PFSK-1 (cell line): ENCODE measurements at regions not wholly inside any gene's neighbourhood (a gene's known extent, or its start where the extent isn't known, plus 50 kb on each side); places are given as distances from the start of the nearest gene placed in this dataset.

Experiments used
- POLR2AphosphoS5 ChIP-seq: IDR thresholded peaks from 2 replicates; pipeline ENCODE4 v1.6.1; 2012; ENCODE audit warnings: low read depth, mild to moderate bottlenecking, control low read depth, low read length, moderate library complexity
- TAF1 ChIP-seq: IDR thresholded peaks from 2 replicates; pipeline ENCODE4 v1.6.1; 2012; ENCODE audit warnings: low read length, control low read depth, borderline replicate concordance; ENCODE audit not compliant: insufficient read depth
- TF ChIP-seq, protein P1 (sequence below), 2 experiments: IDR thresholded peaks; 2 replicates each; pipeline versions ENCODE4 v1.6.1 to v1.8.0; 2011 to 2012; ENCODE audit warnings: low read depth in 2 of 2, low read length in 2 of 2, control low read depth in 1 of 2, inconsistent platforms in 1 of 2, mild to moderate bottlenecking in 1 of 2, moderate library complexity in 1 of 2; ENCODE audit not compliant: insufficient read depth in 1 of 2

DNA sequence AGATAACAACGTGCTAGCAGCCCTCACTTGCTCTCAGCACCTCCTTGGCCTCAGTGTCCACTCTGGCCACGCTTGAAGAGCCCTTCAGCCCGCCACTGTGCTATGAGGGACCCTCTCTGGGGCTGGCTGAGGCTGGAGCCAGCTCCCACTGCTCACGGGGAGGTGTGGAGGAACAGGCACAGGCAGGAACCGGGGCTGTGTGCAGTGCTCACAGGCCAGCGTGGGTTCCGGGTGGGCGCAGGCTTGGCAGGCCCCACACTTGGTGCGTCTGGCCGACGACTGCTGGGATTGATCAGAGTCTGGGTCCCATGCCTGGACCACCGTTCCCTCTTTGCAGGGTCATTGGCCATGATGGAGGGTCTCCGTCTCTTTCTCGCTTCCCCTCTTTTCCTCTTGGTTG is 194.3 kb upstream of the GRAMD2B start:
- TF ChIP-seq, protein P1, sequence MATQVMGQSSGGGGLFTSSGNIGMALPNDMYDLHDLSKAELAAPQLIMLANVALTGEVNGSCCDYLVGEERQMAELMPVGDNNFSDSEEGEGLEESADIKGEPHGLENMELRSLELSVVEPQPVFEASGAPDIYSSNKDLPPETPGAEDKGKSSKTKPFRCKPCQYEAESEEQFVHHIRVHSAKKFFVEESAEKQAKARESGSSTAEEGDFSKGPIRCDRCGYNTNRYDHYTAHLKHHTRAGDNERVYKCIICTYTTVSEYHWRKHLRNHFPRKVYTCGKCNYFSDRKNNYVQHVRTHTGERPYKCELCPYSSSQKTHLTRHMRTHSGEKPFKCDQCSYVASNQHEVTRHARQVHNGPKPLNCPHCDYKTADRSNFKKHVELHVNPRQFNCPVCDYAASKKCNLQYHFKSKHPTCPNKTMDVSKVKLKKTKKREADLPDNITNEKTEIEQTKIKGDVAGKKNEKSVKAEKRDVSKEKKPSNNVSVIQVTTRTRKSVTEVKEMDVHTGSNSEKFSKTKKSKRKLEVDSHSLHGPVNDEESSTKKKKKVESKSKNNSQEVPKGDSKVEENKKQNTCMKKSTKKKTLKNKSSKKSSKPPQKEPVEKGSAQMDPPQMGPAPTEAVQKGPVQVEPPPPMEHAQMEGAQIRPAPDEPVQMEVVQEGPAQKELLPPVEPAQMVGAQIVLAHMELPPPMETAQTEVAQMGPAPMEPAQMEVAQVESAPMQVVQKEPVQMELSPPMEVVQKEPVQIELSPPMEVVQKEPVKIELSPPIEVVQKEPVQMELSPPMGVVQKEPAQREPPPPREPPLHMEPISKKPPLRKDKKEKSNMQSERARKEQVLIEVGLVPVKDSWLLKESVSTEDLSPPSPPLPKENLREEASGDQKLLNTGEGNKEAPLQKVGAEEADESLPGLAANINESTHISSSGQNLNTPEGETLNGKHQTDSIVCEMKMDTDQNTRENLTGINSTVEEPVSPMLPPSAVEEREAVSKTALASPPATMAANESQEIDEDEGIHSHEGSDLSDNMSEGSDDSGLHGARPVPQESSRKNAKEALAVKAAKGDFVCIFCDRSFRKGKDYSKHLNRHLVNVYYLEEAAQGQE (IDR thresholded peaks at IDR 0.05; ENCODE audit: insufficient read depth in 1 of 2, low read depth in 2 of 2, low read length in 2 of 2), result no peak
- TF ChIP-seq TAF1, result no peak
- no peak for TF ChIP-seq POLR2AphosphoS5
